AG10803 (cell line): ENCODE measurements at regions not wholly inside any gene's neighbourhood (a gene's known extent, or its start where the extent isn't known, plus 50 kb on each side); places are given as distances from the start of the nearest gene placed in this dataset.
"Not testable (repeated sequence)": the region's sequence is repeated elsewhere in the genome, so short reads cannot be mapped to it uniquely, and the experiment has no call there.

ENCODE experiments used
- DNase-seq: peaks from one replicate; pipeline ENCODE4 v3.0.0; 2010; ENCODE audit warnings: low read depth
- H3K4me3 ChIP-seq: 2 replicates; pipeline ENCODE4 v1.5.1; 2011; ENCODE audit warnings: mild to moderate bottlenecking, low read length, control low read depth
- CTCF ChIP-seq: conservative IDR thresholded peaks from 2 replicates; pipeline ENCODE4 v1.5.1; 2011; ENCODE audit warnings: mild to moderate bottlenecking, low read length, control low read depth, inconsistent platforms

- DNase-seq: no peak
- H3K4me3 ChIP-seq: no peak overlapping the region
- TF ChIP-seq CTCF: no peak
Observed at GRCh38 chr3:61466357-61466756, 95.0 kb upstream of the PTPRG start.

- no peak for DNase-seq
- no peak for TF ChIP-seq CTCF
- H3K4me3 ChIP-seq: no peak overlapping the region
Observed at GRCh38 chr3:61483997-61484396, 77.4 kb upstream of the PTPRG start.

GRCh38 chr3:61493339-61493738 lies 68.0 kb upstream of the PTPRG start:
- no peak for DNase-seq
- H3K4me3 ChIP-seq: no peak overlapping the region

GRCh38 chr3:61494309-61494708 lies 67.1 kb upstream of the PTPRG start:
- H3K4me3 ChIP-seq, DNase-seq: not testable (repeated sequence)

More at GRCh38 chr3:61493339-61493738, 68.0 kb upstream of the PTPRG start:
- TF ChIP-seq CTCF: no peak

GRCh38 chr3:61497463-61497862 lies 63.9 kb upstream of the PTPRG start:
- no peak overlapping the region for H3K4me3 ChIP-seq
- TF ChIP-seq CTCF: no peak

GRCh38 chr3:61505197-61505596 lies 56.2 kb upstream of the PTPRG start:
- no peak overlapping the region for H3K4me3 ChIP-seq
- no peak for TF ChIP-seq CTCF
- no peak for DNase-seq

More at GRCh38 chr3:61497463-61497862, 63.9 kb upstream of the PTPRG start:
- DNase-seq: no peak

- TF ChIP-seq CTCF: no peak
- H3K4me3 ChIP-seq: no peak overlapping the region
- DNase-seq: no peak
Observed at GRCh38 chr3:61507946-61508345, 53.4 kb upstream of the PTPRG start.
